GM18502 (cell line): ENCODE measurements at regions not wholly inside any gene's neighbourhood (a gene's known extent, or its start where the extent isn't known, plus 50 kb on each side); places are given as distances from the start of the nearest gene placed in this dataset.
"Not testable (repeated sequence)": the region's sequence is repeated elsewhere in the genome, so short reads cannot be mapped to it uniquely, and the experiment has no call there.

Experiments used
- ATAC-seq: cut with Tn5 transposase; IDR thresholded peaks from one replicate; pipeline ENCODE4 v1.9.1; 2021; ENCODE audit warnings: mild to moderate bottlenecking; ENCODE audit not compliant: unreplicated experiment, poor library complexity

- no peak for ATAC-seq
Measured at GRCh38 chr3:81198756-81199155, 562.7 kb downstream of the GBE1 start.

GRCh38 chr3:81198216-81198615 lies 563.2 kb downstream of the GBE1 start:
- ATAC-seq = no peak

GRCh38 chr3:81197386-81197785 lies 564.1 kb downstream of the GBE1 start:
- ATAC-seq = no peak

- ATAC-seq = no peak
Measured at GRCh38 chr3:81195478-81195877, 566.0 kb downstream of the GBE1 start.

- no peak for ATAC-seq
Measured at GRCh38 chr3:81186412-81186811, 575.0 kb downstream of the GBE1 start.

GRCh38 chr3:81182086-81182875 lies 579.2 kb downstream of the GBE1 start:
- not testable (repeated sequence) for ATAC-seq

GRCh38 chr3:81173514-81173913 lies 587.9 kb downstream of the GBE1 start:
- no peak for ATAC-seq

GRCh38 chr3:81170298-81170697 lies 591.1 kb downstream of the GBE1 start:
- ATAC-seq = no peak

- no peak for ATAC-seq
Measured at GRCh38 chr3:81164806-81165205, 596.6 kb downstream of the GBE1 start.

- ATAC-seq = no peak
Measured at GRCh38 chr3:81161851-81162250, 599.6 kb downstream of the GBE1 start.

- ATAC-seq = no peak
Measured at GRCh38 chr3:81161100-81161499, 600.3 kb downstream of the GBE1 start.

GRCh38 chr3:81154611-81155143 lies 606.8 kb downstream of the GBE1 start:
- no peak for ATAC-seq

GRCh38 chr3:81152156-81152555 lies 609.3 kb downstream of the GBE1 start:
- no peak for ATAC-seq

- ATAC-seq = no peak
Measured at GRCh38 chr3:81132995-81133394, 628.5 kb downstream of the GBE1 start.

GRCh38 chr3:81105789-81106488 lies 655.5 kb downstream of the GBE1 start:
- no peak for ATAC-seq

GRCh38 chr3:81105206-81105605 lies 656.2 kb downstream of the GBE1 start:
- ATAC-seq = no peak

- no peak for ATAC-seq
Measured at GRCh38 chr3:81097889-81098288, 663.6 kb downstream of the GBE1 start.

- no peak for ATAC-seq
Measured at GRCh38 chr3:81095956-81096355, 665.5 kb downstream of the GBE1 start.

GRCh38 chr3:81094986-81095385 lies 666.5 kb downstream of the GBE1 start:
- no peak for ATAC-seq

GRCh38 chr3:81087607-81088006 lies 673.8 kb downstream of the GBE1 start:
- ATAC-seq = no peak

GRCh38 chr3:81086348-81086747 lies 675.1 kb downstream of the GBE1 start:
- ATAC-seq = no peak

GRCh38 chr3:81080608-81081007 lies 680.8 kb downstream of the GBE1 start:
- no peak for ATAC-seq
